ENCODE measurements at regions not wholly inside any gene's neighbourhood (a gene's known extent, or its start where the extent isn't known, plus 50 kb on each side); places are given as distances from the start of the nearest gene placed in this dataset.

DNA sequence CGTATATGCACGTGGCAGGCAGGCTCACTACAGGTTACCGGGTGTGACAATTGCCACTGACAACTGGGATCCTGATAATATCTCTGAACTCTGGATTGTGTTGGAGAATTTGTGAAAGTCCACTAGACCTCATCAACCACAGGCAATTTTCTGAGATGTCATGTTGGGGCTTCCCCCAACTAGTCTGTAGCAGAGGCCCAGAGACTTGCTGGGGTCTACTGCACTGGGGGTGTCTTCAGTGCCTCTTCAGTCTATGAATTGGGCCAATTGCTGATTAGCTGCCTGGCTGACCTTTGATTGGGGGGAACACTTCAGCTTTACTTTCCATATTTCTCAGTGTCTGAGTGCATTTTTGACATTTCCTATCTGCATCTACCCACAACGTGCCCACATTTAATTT lies 201.5 kb downstream of the MTX2 start:
- Histone ChIP-seq H3K4me3 (no peak overlapping the region), H3K9me3 (replicated peaks) (no peaks in the 10 kb centered on the region), H3K4me1 (no peaks in the 10 kb centered on the region), H3K27me3 (no peaks in the 10 kb centered on the region; the same call in 1 of the 2 replicates), H3K27ac (no peak overlapping the region), H3K36me3 (no peaks in the 10 kb centered on the region)
- no peak for DNase-seq

DNA sequence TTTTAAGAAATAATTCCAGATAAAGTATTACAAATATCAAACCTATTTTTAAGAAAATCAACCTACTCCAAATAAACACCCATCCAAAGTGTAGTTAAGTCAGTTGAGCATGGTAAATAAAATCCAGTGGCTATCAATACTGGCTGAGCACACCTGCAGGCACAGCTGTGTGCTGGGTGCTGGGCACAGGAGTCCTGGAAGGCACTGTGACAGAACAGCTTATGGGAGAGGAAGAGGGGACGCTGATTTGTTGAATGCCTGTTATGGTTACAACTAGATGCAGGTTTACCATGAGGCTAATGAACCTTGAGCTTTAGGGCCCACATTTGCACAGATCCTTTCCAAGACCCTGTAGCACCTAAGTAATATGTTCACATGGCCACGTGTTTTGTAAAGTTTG lies 202.7 kb downstream of the MTX2 start:
- no peaks in the 10 kb centered on the region for H3K9me3 ChIP-seq (replicated peaks)
- no peaks in the 10 kb centered on the region for H3K4me1 ChIP-seq
- H3K27ac ChIP-seq: no peak overlapping the region
- no peaks in the 10 kb centered on the region; the same call in 1 of the 2 replicates for H3K27me3 ChIP-seq
- H3K36me3 ChIP-seq: no peaks in the 10 kb centered on the region
- no peak overlapping the region for H3K4me3 ChIP-seq
- no peak for DNase-seq

GRCh38 chr2:176473177-176473576 lies 203.9 kb downstream of the MTX2 start:
- no peak for DNase-seq
- no peaks in the 10 kb centered on the region for H3K9me3 ChIP-seq (replicated peaks)
- no peaks in the 10 kb centered on the region for H3K4me1 ChIP-seq
- no peaks in the 10 kb centered on the region; the same call in 1 of the 2 replicates for H3K27me3 ChIP-seq
- H3K4me3 ChIP-seq: no peak overlapping the region
- H3K36me3 ChIP-seq: no peaks in the 10 kb centered on the region
- no peak overlapping the region for H3K27ac ChIP-seq

GRCh38 chr2:176473851-176474250 lies 204.6 kb downstream of the MTX2 start:
- no peak overlapping the region for H3K4me3 ChIP-seq
- no peak overlapping the region for H3K27ac ChIP-seq
- DNase-seq: no peak
- H3K9me3 ChIP-seq (replicated peaks): no peaks in the 10 kb centered on the region
- H3K36me3 ChIP-seq: no peaks in the 10 kb centered on the region
- H3K27me3 ChIP-seq: no peaks in the 10 kb centered on the region; the same call in 1 of the 2 replicates
- no peaks in the 10 kb centered on the region for H3K4me1 ChIP-seq

DNA sequence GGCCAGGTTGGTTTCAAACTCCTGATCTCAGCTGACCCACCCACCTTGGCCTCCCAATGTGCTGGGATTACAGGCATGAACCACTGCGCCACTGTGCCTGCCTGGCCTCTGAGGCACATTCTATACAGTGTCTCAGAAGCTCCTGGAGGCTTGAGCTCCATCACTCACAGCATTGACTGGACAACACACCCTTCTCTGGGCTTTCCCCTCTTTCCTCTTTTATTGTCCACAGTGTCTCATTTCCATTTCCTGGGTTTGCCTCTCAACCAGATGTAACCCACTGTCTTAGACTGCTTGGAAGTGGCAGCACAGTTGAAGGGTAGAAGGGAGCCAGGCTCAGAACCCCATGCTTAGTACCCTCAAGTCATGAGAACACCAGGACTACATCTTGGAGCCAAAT lies 208.1 kb downstream of the MTX2 start:
- no peak for DNase-seq
- Histone ChIP-seq H3K27me3 (no peaks in the 10 kb centered on the region), H3K4me3 (no peak overlapping the region)

GRCh38 chr2:176479961-176480360 lies 210.7 kb downstream of the MTX2 start:
- no peaks in the 10 kb centered on the region for H3K4me1 ChIP-seq

More for the DNA sequence above, 208.1 kb downstream of the MTX2 start:
- Histone ChIP-seq H3K27ac (no peak overlapping the region), H3K4me1 (no peaks in the 10 kb centered on the region), H3K9me3 (replicated peaks) (no peaks in the 10 kb centered on the region), H3K36me3 (no peaks in the 10 kb centered on the region)

DNA sequence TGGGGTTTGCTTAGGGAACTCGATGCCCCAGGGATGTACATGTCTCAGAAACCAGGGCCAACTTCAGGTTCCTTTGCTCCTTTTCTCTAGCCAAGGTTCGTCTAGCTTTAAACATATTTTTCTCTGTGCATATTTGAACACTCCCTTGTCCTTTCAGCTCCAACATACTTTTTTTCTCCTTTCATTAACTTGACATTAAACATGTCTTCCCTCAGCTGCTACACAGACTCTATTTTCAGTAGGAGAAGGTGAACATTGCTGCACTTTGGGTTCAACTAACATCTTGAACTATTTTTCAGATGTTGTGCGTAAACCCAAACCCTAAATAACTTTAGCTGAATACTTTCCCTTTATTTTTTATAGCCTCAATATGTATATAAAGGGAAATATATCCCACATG lies 212.9 kb downstream of the MTX2 start:
- no peak overlapping the region for H3K27ac ChIP-seq
- H3K27me3 ChIP-seq: no peaks in the 10 kb centered on the region
- no peaks in the 10 kb centered on the region for H3K9me3 ChIP-seq (replicated peaks)
- H3K36me3 ChIP-seq: no peaks in the 10 kb centered on the region
- H3K4me1 ChIP-seq: no peaks in the 10 kb centered on the region
- no peak for DNase-seq
- no peak overlapping the region for H3K4me3 ChIP-seq

More at GRCh38 chr2:176479961-176480360, 210.7 kb downstream of the MTX2 start:
- Histone ChIP-seq H3K36me3 (no peaks in the 10 kb centered on the region), H3K27ac (no peak overlapping the region), H3K9me3 (replicated peaks) (no peaks in the 10 kb centered on the region), H3K27me3 (no peaks in the 10 kb centered on the region), H3K4me3 (no peak overlapping the region)
- no peak for DNase-seq

DNA sequence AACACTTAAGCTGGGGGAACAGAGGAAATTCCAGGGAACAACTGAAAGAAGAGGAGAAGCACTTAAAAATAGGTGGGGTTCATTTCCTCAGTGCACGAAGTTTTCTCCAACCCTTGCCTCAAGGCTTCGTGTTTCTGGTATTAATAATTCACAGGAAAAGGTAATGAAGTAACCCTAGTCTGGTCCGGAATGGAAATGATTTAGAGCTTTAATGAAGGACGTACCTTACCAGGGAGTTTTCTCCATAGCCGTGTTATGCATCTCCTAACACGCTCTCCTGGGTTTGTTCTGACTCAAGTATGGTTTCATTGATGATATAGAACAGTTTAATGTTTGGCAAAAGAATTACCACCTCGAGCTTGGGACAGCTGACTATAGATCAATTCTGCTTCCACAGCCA lies 214.2 kb downstream of the MTX2 start:
- Histone ChIP-seq H3K4me3 (no peak overlapping the region), H3K36me3 (no peaks in the 10 kb centered on the region), H3K27ac (no peak overlapping the region), H3K4me1 (no peaks in the 10 kb centered on the region), H3K27me3 (no peaks in the 10 kb centered on the region), H3K9me3 (replicated peaks) (no peaks in the 10 kb centered on the region)
- DNase-seq: no peak

GRCh38 chr2:176483901-176484568 lies 214.8 kb downstream of the MTX2 start:
- no peak for DNase-seq
- Histone ChIP-seq H3K27ac (no peak overlapping the region), H3K27me3 (no peaks in the 10 kb centered on the region)

DNA sequence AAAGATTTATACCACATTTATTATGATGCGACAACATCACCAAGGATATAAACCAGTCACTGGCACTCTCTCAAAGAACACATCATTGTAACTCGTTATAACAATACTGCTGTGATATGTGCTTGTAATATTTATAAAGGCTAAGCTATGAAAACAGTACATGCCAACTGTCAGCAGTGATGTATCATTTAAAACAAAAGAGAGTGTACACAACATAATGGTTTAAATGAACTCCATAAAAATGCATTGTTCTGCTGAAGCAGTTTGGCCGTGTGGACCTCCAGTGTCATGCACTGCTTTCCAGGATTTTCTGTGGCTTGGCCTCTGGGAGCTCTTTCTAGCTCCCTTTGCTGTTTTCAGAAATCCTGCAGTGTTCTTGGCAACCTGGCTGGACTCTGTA lies 215.6 kb downstream of the MTX2 start:
- DNase-seq: no peak
- H3K4me1 ChIP-seq: 0 out of 2 replicates have a peak, but pooled peaks cover 4% of the 10 kb centered on the region

More at GRCh38 chr2:176483901-176484568, 214.8 kb downstream of the MTX2 start:
- H3K9me3 ChIP-seq (replicated peaks): no peaks in the 10 kb centered on the region
- H3K4me1 ChIP-seq: no peaks in the 10 kb centered on the region
- H3K4me3 ChIP-seq: no peak overlapping the region
- no peaks in the 10 kb centered on the region for H3K36me3 ChIP-seq

GRCh38 chr2:176488431-176488830 lies 219.2 kb downstream of the MTX2 start:
- H3K27ac ChIP-seq: no peak overlapping the region
- peaks cover 14% of the 10 kb centered on the region for H3K4me1 ChIP-seq
- H3K36me3 ChIP-seq: no peaks in the 10 kb centered on the region
- H3K4me3 ChIP-seq: no peak overlapping the region
- no peaks in the 10 kb centered on the region for H3K27me3 ChIP-seq
- no peak for DNase-seq
- H3K9me3 ChIP-seq (replicated peaks): no peaks in the 10 kb centered on the region

More for the DNA sequence above, 215.6 kb downstream of the MTX2 start:
- Histone ChIP-seq H3K36me3 (no peaks in the 10 kb centered on the region), H3K4me3 (no peak overlapping the region), H3K27ac (no peak overlapping the region), H3K9me3 (replicated peaks) (no peaks in the 10 kb centered on the region), H3K27me3 (no peaks in the 10 kb centered on the region)

GRCh38 chr2:176490061-176490861 lies 221.0 kb downstream of the MTX2 start:
- H3K4me3 ChIP-seq: peak overlapping the region; percentile 55
- no peaks in the 10 kb centered on the region for H3K27me3 ChIP-seq
- peak; percentile 84 to 86 for DNase-seq
- no peaks in the 10 kb centered on the region for H3K9me3 ChIP-seq (replicated peaks)
- peaks cover 14% of the 10 kb centered on the region for H3K4me1 ChIP-seq
- H3K36me3 ChIP-seq: no peaks in the 10 kb centered on the region
- peak overlapping the region; percentile 93 for H3K27ac ChIP-seq

GRCh38 chr2:176491172-176491904 lies 222.1 kb downstream of the MTX2 start:
- Histone ChIP-seq H3K36me3 (no peaks in the 10 kb centered on the region), H3K27me3 (no peaks in the 10 kb centered on the region), H3K4me1 (peaks cover 14% of the 10 kb centered on the region), H3K9me3 (replicated peaks) (no peaks in the 10 kb centered on the region), H3K27ac (peak overlapping the region; percentile 93), H3K4me3 (peak overlapping the region; percentile 55)
- DNase-seq: peak; percentile 86 to 95

GRCh38 chr2:176492583-176492982 lies 223.3 kb downstream of the MTX2 start:
- H3K27ac ChIP-seq: no peak overlapping the region
- H3K9me3 ChIP-seq (replicated peaks): no peaks in the 10 kb centered on the region
- H3K27me3 ChIP-seq: no peaks in the 10 kb centered on the region
- DNase-seq: no peak
- H3K4me1 ChIP-seq: peaks cover 14% of the 10 kb centered on the region
- no peaks in the 10 kb centered on the region for H3K36me3 ChIP-seq
- H3K4me3 ChIP-seq: no peak overlapping the region

Measured in SJCRH30 (cell line).